ENCODE measurements at regions not wholly inside any gene's neighbourhood (a gene's known extent, or its start where the extent isn't known, plus 50 kb on each side); places are given as distances from the start of the nearest gene placed in this dataset.

DNA sequence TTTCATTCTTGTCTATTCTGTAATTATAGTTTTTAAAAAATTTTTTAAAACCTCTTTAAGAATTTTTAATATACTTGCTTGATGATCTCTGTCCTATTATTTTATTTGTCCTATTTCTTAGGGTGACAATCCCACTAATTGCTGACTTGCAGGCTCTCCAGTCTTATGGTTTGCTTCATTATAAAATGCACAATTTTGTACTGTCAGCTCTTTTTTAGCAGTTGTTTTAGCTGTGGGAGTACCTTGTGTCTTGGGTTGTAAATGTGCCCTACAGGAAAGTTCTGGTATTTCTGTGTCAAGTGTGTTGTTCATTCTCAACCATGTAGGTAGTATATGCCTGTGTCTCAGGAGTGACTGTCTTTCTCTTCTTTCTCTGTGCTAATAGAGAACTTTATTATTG lies 118.2 kb upstream of the IL15 start:
- TF ChIP-seq, protein P1, sequence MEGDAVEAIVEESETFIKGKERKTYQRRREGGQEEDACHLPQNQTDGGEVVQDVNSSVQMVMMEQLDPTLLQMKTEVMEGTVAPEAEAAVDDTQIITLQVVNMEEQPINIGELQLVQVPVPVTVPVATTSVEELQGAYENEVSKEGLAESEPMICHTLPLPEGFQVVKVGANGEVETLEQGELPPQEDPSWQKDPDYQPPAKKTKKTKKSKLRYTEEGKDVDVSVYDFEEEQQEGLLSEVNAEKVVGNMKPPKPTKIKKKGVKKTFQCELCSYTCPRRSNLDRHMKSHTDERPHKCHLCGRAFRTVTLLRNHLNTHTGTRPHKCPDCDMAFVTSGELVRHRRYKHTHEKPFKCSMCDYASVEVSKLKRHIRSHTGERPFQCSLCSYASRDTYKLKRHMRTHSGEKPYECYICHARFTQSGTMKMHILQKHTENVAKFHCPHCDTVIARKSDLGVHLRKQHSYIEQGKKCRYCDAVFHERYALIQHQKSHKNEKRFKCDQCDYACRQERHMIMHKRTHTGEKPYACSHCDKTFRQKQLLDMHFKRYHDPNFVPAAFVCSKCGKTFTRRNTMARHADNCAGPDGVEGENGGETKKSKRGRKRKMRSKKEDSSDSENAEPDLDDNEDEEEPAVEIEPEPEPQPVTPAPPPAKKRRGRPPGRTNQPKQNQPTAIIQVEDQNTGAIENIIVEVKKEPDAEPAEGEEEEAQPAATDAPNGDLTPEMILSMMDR (IDR thresholded peaks at IDR 0.05; ENCODE audit: insufficient read depth, low read depth, low read length), result no peak
- TF ChIP-seq EZH2 (IDR thresholded peaks at IDR 0.05; ENCODE audit: insufficient read depth, low read length), result no peak
